H1 (cell line): ENCODE measurements at regions not wholly inside any gene's neighbourhood (a gene's known extent, or its start where the extent isn't known, plus 50 kb on each side); places are given as distances from the start of the nearest gene placed in this dataset.

Source experiments
- CEBPB ChIP-seq: IDR thresholded peaks from 2 replicates; pipeline ENCODE4 v1.6.1; 2012; ENCODE audit warnings: low read depth, low read length
- CREB1 ChIP-seq: IDR thresholded peaks from 2 replicates; pipeline ENCODE4 v1.6.1; 2012; ENCODE audit warnings: inconsistent platforms
- EP300 ChIP-seq, 2 experiments: IDR thresholded peaks; 1 replicate in 1 of 2; 2 replicates in 1 of 2; pipeline ENCODE4 v1.6.1; 2011 to 2012; ENCODE audit warnings: low read depth in 2 of 2, low read length in 2 of 2, mild to moderate bottlenecking in 2 of 2, borderline replicate concordance in 1 of 2, inconsistent platforms in 1 of 2, moderate library complexity in 1 of 2
- GABPA ChIP-seq: IDR thresholded peaks from 2 replicates; pipeline ENCODE4 v1.6.1; 2011; ENCODE audit warnings: mild to moderate bottlenecking, low read length, moderate library complexity, borderline replicate concordance; ENCODE audit not compliant: insufficient read depth
- POLR2A ChIP-seq, 2 experiments: IDR thresholded peaks; 1 replicate in 1 of 2; 2 replicates in 1 of 2; pipeline ENCODE4 v1.6.1; 2011; ENCODE audit warnings: low read depth in 2 of 2, low read length in 2 of 2, mild to moderate bottlenecking in 2 of 2; ENCODE audit errors: control extremely low read depth in 1 of 2
- POLR2AphosphoS5 ChIP-seq: IDR thresholded peaks from 2 replicates; pipeline ENCODE4 v1.6.1; 2011; ENCODE audit warnings: low read depth, low read length
- RAD21 ChIP-seq, 2 experiments: IDR thresholded peaks in 1 of 2; conservative IDR thresholded peaks in 1 of 2; 2 replicates each; pipeline ENCODE4 v1.6.1; 2011; ENCODE audit warnings: low read depth in 2 of 2, low read length in 2 of 2, improper control_type of control experiment in 1 of 2, inconsistent platforms in 1 of 2, mild to moderate bottlenecking in 1 of 2, moderate library complexity in 1 of 2
- RFX5 ChIP-seq: IDR thresholded peaks from 2 replicates; pipeline ENCODE4 v1.6.1; 2011; ENCODE audit warnings: low read depth, low read length, improper control_type of control experiment, borderline replicate concordance
- TCF12 ChIP-seq: IDR thresholded peaks from 2 replicates; pipeline ENCODE4 v1.6.1; 2011; ENCODE audit warnings: low read depth, mild to moderate bottlenecking, low read length
- TF ChIP-seq, protein P1 (sequence below): IDR thresholded peaks from 2 replicates; pipeline ENCODE4 v1.6.1; 2012; ENCODE audit warnings: low read length, inconsistent platforms
- TF ChIP-seq, protein P2 (sequence below), 3 experiments: IDR thresholded peaks; 1 replicate in 2 of 3; 2 replicates in 1 of 3; pipeline versions ENCODE4 v1.5.1 to v1.6.1; 2011; ENCODE audit warnings: low read length in 3 of 3, mild to moderate bottlenecking in 3 of 3, inconsistent platforms in 2 of 3, low read depth in 1 of 3, moderate library complexity in 1 of 3; ENCODE audit not compliant: insufficient read depth in 1 of 3; ENCODE audit errors: control extremely low read depth in 1 of 3
- TF ChIP-seq, protein P3 (sequence below): IDR thresholded peaks from 2 replicates; pipeline ENCODE4 v1.6.1; 2012; ENCODE audit warnings: inconsistent platforms

DNA sequence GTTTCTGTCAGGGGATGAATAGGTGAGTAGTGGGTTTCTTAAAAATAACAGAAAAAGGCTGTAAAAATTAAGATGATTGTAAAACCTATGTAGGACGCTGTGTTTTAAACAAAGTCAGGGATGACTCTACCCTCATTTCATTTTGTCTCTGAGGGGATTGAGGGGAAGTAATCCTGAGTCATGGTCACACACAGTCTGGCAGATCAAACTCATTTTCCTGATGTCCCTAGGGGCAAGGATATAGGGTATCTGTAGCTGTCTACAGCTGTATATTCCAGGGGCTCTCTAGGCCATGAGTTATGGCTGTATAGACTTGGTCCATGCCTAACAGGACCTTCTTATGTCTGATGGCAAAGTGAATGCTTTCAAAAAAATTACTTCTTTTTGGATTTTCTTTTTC, 421.1 kb downstream of the PDCD6IP start:
- TF ChIP-seq RAD21 (IDR thresholded peaks at IDR 0.05 in 1 of 2, conservative IDR thresholded peaks at IDR 0.05 in 1 of 2; ENCODE audit: low read depth in 2 of 2, low read length in 2 of 2) (no peak), POLR2AphosphoS5 (no peak), CEBPB (no peak), EP300 (IDR thresholded peaks at IDR 0.05; ENCODE audit: borderline replicate concordance in 1 of 2, low read depth in 2 of 2, low read length in 2 of 2) (no peak), GABPA (no peak), RFX5 (no peak), POLR2A (IDR thresholded peaks at IDR 0.05; ENCODE audit: control extremely low read depth in 1 of 2, low read depth in 2 of 2, low read length in 2 of 2) (no peak), TCF12 (no peak), CREB1 (no peak)
- TF ChIP-seq, protein P1, sequence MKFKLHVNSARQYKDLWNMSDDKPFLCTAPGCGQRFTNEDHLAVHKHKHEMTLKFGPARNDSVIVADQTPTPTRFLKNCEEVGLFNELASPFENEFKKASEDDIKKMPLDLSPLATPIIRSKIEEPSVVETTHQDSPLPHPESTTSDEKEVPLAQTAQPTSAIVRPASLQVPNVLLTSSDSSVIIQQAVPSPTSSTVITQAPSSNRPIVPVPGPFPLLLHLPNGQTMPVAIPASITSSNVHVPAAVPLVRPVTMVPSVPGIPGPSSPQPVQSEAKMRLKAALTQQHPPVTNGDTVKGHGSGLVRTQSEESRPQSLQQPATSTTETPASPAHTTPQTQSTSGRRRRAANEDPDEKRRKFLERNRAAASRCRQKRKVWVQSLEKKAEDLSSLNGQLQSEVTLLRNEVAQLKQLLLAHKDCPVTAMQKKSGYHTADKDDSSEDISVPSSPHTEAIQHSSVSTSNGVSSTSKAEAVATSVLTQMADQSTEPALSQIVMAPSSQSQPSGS, result no peak
- TF ChIP-seq, protein P2, sequence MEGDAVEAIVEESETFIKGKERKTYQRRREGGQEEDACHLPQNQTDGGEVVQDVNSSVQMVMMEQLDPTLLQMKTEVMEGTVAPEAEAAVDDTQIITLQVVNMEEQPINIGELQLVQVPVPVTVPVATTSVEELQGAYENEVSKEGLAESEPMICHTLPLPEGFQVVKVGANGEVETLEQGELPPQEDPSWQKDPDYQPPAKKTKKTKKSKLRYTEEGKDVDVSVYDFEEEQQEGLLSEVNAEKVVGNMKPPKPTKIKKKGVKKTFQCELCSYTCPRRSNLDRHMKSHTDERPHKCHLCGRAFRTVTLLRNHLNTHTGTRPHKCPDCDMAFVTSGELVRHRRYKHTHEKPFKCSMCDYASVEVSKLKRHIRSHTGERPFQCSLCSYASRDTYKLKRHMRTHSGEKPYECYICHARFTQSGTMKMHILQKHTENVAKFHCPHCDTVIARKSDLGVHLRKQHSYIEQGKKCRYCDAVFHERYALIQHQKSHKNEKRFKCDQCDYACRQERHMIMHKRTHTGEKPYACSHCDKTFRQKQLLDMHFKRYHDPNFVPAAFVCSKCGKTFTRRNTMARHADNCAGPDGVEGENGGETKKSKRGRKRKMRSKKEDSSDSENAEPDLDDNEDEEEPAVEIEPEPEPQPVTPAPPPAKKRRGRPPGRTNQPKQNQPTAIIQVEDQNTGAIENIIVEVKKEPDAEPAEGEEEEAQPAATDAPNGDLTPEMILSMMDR (IDR thresholded peaks at IDR 0.05; ENCODE audit: control extremely low read depth in 1 of 3, insufficient read depth in 1 of 3, low read depth in 1 of 3, low read length in 3 of 3), result no peak
- TF ChIP-seq, protein P3, sequence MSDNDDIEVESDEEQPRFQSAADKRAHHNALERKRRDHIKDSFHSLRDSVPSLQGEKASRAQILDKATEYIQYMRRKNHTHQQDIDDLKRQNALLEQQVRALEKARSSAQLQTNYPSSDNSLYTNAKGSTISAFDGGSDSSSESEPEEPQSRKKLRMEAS, result no peak
